NAMALWA (cell line): ENCODE measurements at regions not wholly inside any gene's neighbourhood (a gene's known extent, or its start where the extent isn't known, plus 50 kb on each side); places are given as distances from the start of the nearest gene placed in this dataset.

Source experiments
- DNase-seq: peaks from one replicate; pipeline ENCODE4 v3.0.0-alpha.2; 2015; ENCODE audit warnings: low spot score

- DNase-seq = no peak
Measured at GRCh38 chr11:104338186-104338585, 174.2 kb upstream of the PDGFD start.

DNA sequence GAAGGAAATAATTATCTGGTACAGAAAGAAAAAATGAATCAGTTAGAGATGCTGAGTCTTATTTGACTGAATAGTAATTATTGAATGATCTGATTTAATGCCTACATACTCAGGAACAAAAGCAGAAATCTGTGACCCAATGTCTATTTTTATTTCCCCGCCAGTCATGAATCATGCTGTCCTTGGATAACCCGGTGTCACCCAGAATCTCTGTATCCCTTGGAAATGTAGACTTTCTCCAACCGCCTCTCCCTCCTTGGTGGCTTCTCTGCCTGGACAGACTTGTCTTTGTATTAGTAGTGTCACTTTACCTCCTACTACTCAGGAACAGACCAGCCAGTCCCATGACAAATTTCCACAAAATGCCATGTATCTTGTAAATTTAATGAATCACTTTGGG is 173.3 kb upstream of the PDGFD start:
- no peak for DNase-seq

- DNase-seq = peak; percentile 74
Measured at GRCh38 chr11:104333977-104334376, 170.0 kb upstream of the PDGFD start.

GRCh38 chr11:104332110-104332509 is 168.2 kb upstream of the PDGFD start:
- peak; percentile 45 for DNase-seq

DNA sequence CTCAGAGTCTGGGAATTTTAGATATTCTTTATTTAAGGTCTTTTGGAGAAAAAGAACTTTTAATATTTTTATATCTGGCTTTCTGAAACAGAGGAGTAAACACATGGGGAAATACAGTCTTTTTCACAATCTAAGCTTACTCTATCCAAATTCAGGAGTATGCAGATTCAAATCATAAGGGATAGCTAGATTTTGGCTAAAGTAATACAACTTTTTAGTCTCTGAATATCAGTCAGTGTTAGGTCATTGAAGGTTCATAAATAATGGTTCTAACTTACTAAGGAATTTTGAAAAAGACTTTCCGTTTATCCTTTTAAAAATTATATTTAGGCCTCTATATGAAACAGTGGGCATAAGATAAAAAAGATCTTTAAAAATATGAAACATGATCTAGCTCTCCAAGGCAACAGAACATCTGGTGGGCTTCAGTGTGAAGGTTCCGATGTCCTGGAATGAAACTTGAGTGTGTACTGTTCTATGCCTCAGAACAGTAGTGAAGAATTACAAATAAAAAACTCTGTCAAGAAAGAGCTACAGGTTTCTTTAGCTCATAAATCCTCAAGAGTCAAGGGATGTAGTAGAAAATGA is 165.2 kb upstream of the PDGFD start:
- no peak for DNase-seq

GRCh38 chr11:104328512-104328907 is 164.6 kb upstream of the PDGFD start:
- DNase-seq = no peak

GRCh38 chr11:104327861-104328511 is 164.0 kb upstream of the PDGFD start:
- DNase-seq = no peak

- no peak for DNase-seq
Measured at GRCh38 chr11:104325093-104325492, 161.1 kb upstream of the PDGFD start.

- DNase-seq = no peak
Measured at GRCh38 chr11:104324276-104324675, 160.3 kb upstream of the PDGFD start.

DNA sequence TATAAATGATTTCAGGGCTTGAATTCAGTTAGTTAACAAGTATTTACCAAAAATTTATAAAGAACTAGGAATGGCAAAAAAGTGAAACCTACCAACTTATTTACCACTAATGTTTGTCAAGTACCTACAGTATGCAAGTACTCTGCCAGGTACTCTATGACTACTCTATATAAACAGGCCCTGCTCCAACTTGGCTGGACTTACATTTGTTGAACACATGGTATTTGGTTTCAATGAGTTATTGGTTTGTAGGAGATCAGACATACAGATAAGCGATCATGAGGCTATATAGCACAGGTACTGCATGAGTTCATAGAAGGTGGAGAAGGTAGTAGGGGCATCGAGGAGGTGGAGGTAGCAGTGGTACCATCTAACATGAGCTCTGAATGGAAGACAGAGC is 159.9 kb upstream of the PDGFD start:
- DNase-seq = no peak

DNA sequence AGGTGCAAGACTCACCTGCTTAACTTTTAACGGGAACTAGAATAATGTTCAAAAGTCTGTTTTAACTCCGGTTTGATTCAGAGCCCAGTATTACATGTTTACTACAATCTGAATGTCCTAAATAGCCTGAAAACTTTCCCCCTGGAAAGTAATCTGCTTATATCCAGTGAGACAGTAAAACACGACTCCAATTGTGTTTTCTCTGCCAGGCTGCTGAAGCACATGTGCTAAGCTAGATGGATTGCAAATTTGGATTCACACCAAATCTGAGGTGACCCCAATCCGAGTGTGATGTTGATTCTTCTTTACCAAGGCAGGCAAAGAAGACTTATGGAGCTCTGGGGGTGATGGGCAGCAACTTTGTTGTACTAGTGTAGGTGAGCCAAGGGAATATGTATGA is 158.7 kb upstream of the PDGFD start:
- DNase-seq = no peak

DNA sequence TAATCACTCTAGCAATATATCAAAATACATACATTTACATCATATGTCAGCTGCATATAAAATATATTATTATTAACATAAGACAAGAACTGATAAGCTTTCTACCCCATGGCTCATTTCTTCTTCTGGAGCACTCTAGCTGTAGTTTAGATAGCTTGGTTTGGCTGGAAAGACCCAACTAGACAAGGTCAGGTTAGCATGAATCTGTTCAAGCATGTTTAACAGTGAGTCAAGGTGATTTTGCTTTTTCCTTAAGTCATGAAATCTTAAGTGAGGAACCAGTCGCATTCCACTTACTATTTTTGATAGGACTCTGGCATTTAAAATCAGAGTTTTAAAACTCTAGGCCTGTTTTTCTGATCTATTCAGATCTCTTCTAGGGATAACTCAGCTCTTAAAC is 157.0 kb upstream of the PDGFD start:
- DNase-seq = no peak

DNA sequence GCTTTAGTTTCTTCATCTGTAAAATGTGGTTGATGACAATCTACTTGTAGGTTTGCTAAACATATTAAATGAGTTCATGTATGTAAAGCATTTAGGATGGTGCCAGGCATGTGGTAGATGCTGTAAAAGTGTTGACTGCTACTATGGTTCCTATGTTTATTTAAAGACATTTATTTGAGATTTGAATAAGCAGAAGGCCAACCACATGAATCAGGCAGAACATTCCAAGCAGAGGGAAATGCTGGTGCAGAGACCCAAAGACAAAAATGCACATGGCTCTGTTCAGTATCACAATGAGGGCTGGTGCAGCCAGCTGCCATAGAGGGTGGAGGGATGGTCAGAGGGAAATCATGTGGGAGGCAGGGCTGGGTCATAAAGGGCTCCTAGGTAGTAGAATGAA is 156.2 kb upstream of the PDGFD start:
- no peak for DNase-seq

GRCh38 chr11:104319396-104319795 is 155.4 kb upstream of the PDGFD start:
- no peak for DNase-seq

DNA sequence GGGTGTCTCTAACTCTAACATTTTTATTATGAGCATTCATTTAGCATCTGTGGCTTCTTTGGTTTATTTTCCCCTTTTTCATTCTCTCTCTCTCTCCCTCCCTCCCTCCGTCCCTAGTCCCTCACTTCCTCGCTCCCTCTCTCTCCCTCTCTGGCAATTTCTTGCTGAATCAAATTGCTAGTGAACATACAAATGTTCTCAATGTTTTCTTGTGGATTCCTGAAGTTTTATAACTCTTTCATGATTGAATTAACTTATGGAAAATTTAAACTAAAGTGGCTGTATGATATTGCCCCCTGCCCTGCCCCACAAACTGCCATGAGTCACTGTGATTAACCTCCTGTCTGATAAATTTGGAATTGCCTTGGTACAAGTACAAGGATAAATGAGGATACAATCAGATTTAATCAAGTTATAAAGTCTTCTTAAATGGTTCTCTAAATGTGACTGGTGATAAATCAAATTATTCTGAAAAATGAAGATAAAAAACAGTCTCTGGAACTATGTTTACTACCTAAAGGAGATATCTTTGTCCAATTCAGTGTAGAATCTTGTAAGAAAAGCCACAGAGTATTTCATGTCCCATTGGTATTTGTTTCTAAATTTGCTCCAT is 143.0 kb upstream of the PDGFD start:
- DNase-seq = no peak

- DNase-seq = no peak
Measured at GRCh38 chr11:104301776-104302175, 137.8 kb upstream of the PDGFD start.

GRCh38 chr11:104291646-104292045 is 127.7 kb upstream of the PDGFD start:
- DNase-seq = no peak

DNA sequence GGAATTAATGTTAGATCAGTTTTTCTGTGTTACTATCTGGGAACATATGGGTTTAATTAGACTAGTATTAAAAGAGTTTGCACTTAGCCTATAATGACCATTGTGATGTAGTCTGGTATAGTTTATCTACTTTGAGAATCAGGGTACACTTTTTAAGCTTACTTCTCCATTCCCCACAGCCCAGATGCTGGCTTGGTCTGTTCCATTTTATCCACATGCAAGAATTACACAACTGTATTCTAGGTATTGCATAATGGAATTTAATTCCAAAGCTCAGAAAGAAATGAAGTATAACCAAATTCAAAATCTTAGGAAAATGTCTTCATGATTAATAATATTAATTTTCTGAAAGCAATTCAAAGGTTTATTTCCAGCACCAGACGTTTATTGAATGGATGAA is 122.2 kb upstream of the PDGFD start:
- DNase-seq = no peak

GRCh38 chr11:104279587-104279986 is 115.6 kb upstream of the PDGFD start:
- no peak for DNase-seq

- DNase-seq = no peak
Measured at GRCh38 chr11:104275992-104276391, 112.0 kb upstream of the PDGFD start.

- no peak for DNase-seq
Measured at GRCh38 chr11:104260456-104260855, 96.5 kb upstream of the PDGFD start.

GRCh38 chr11:104259121-104259610 is 95.2 kb upstream of the PDGFD start:
- no peak for DNase-seq

GRCh38 chr11:104256525-104256924 is 92.6 kb upstream of the PDGFD start:
- DNase-seq = peak; percentile 21

- peak; percentile 83 for DNase-seq
Measured at GRCh38 chr11:104254347-104254746, 90.4 kb upstream of the PDGFD start.
